ENCODE measurements at regions not wholly inside any gene's neighbourhood (a gene's known extent, or its start where the extent isn't known, plus 50 kb on each side); places are given as distances from the start of the nearest gene placed in this dataset.

GRCh38 chr14:48251290-48251689 lies 575.9 kb upstream of the MDGA2 start:
- no peak for TF ChIP-seq CTCF (IDR thresholded peaks at IDR 0.05)
- no peak for TF ChIP-seq POLR2A (IDR thresholded peaks at IDR 0.05)
